GM18951 (cell line): ENCODE measurements at regions not wholly inside any gene's neighbourhood (a gene's known extent, or its start where the extent isn't known, plus 50 kb on each side); places are given as distances from the start of the nearest gene placed in this dataset.

Experiments used
- POLR2A ChIP-seq: IDR thresholded peaks from 4 replicates; pipeline ENCODE4 v1.6.1; 2011; ENCODE audit warnings: mild to moderate bottlenecking; ENCODE audit not compliant: insufficient read length, insufficient read depth; ENCODE audit errors: extremely low read depth
- in situ Hi-C: fragments of 300-500 bp; cut with MboI; formaldehyde crosslinking; loops from one replicate; pipeline ENCODE4 v1.12.0; 2022; ENCODE audit warnings: low sequenced_read_pairs, mixed read lengths, inconsistent platforms; ENCODE audit not compliant: unreplicated experiment

DNA sequence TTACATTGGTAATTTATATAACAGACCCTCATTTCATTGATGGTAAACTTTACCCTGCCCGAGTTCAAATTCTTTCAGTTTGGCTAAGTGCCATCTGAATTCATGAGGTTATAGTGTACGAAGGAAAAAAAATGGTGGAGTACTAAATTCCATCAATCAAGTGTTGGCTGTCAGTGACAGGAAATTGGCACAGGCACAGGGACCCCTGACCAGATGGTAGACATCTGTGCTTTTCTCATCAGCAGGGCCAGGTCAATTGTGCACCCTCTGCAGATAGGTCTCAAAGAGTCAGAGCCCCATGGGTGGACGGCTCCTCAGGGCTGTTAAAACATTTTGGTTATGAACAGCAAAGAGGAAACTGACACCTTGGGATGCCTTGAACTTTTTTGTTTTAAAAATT is 439.2 kb downstream of the SETBP1 start:
- in situ Hi-C loops = no loop called here
- no peak for TF ChIP-seq POLR2A

DNA sequence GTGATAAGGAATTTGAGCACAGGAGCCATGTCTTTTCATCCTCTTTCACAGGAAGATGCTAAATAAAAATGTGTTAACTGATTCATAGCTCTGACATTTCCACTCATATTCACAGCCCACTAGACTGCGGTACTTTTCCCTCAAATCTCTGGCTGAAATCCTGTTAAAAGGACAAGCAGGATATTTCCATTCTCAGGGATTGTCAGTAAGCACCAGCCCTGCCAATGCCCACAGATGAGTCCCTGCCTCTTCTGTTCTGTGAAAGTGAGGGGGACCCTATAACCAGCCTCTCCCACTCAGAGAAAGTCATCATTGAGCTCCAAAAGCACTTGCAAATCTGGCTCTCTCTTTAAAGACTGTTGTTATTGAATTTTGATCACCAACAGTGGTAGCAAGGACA is 440.5 kb downstream of the SETBP1 start:
- in situ Hi-C loops = no loop called here
- TF ChIP-seq POLR2A = no peak

DNA sequence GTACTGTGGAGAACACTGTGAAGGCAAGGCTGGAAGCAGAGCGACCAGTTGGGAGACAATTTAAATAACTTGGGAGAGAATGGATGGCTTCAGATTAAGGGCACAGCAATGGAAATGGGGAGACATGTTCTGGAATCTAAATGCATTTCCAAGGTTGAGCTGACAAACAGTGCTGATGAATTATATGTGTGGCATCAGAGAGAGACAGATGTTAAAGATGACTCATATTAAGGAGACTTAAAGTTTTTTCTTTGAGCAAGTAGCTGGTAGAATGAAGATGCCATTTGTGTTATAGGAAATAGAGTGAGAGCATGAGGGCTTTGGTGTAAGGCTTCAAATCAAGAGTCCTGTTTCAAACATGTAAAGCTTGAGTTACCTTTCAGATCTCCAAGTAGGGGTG is 441.8 kb downstream of the SETBP1 start:
- in situ Hi-C loops = no loop called here
- no peak for TF ChIP-seq POLR2A

DNA sequence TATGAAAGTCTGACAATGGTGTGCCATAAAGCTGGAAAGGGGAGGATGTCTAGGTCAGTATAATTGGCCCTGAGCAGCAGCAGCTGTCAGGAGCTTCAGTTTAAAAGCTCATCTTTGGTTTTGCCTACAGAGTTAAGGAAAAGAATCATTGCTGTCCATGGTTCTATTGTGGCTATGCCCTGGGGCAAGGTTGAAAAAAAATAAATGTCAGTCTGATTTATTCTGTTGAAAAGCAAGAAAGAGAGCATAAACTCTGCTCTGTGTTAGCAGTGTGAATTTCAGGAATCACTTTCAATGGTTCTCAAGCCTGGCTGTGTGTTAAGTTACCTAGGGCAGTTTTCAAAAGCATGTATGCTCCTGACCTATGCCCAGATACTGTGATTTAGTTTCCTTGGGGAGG is 446.7 kb downstream of the SETBP1 start:
- in situ Hi-C loops = no loop called here
- TF ChIP-seq POLR2A = no peak

DNA sequence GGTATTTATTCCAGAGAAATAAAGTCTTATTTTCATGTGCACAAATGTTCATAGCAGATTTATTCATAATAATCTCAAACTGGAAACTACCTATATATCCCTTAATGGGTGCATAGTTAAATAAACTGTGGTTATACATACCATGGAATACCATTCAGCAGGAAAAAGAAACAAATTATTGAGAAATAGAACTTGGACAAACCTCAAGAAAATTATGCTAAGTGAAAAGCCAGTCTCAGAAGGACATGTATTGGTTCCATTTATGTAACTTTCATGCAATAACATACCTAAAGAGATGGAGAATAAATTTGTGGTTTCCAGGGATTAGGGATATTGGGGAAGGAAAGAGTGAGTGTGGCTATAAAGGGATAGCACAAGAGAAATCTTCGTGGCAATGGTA is 452.6 kb downstream of the SETBP1 start:
- TF ChIP-seq POLR2A = no peak
- in situ Hi-C loops = no loop called here

DNA sequence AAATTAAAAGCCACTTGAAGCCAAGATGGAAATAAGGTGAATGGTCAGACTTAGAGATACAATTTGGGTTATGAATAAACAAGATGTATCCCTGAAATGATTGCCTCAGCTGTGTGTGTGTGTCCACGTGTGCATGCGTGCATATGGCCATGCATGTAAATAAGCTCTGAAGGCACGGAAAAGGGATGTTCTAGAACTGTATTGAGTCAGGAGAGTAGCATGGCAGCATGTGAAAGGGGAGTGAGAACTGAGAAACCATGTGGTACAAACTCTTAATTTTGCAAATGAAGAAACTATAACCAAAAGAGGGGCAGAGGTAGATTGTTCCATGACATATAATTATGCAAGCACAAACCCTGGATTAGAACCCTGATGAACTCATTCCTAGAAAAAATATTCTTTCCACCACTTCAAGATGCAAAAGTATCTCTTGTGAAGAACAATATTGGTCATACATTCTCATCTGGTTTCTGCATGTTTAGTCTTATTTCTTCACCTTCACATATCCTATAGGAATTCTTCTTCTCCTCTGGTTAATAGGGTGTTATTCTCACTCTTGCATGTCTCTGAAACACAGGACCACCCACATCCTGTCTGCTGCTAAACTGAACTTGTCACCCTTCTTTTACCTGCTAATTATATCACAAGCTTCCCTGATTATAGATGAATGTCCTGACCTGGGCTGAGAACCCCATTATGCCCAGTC is 455.8 kb downstream of the SETBP1 start:
- in situ Hi-C loops = no loop called here
- TF ChIP-seq POLR2A = no peak

DNA sequence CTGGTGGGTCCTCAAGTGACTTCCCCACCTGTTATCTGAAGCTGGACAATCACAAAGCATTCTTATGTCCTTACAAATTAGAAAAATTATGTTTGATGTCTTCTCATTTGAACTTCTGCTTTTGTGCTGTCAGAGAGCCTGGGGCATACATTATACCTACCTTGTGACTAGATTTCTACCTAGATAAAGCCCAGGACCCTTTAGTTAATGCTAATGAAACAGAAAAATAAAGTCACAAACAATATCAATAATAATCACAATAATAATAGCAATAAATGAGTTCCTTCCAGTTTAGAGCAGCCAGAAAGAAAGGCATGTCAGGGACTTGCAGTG is 456.4 kb downstream of the SETBP1 start:
- in situ Hi-C loops = no loop called here
- no peak for TF ChIP-seq POLR2A

DNA sequence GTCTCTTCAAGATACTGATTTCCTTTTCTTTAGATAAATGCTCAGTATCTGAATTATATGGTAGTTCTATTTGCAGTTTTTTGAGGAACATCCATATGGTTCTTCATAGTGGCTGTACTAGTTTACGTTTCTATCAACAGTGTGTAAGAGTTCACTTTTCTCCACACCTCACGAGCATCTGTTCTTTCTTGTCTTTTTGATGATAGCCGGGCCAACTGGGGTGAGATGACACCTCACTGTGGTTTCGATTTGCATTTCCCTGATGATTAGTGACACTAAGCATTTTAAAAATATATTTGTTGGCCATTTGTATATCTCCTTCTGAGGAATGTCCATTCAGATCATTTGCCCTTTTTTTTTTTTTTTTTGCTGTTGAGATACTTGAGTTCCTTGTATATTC is 458.8 kb downstream of the SETBP1 start:
- in situ Hi-C loops = no loop called here
- no peak for TF ChIP-seq POLR2A

DNA sequence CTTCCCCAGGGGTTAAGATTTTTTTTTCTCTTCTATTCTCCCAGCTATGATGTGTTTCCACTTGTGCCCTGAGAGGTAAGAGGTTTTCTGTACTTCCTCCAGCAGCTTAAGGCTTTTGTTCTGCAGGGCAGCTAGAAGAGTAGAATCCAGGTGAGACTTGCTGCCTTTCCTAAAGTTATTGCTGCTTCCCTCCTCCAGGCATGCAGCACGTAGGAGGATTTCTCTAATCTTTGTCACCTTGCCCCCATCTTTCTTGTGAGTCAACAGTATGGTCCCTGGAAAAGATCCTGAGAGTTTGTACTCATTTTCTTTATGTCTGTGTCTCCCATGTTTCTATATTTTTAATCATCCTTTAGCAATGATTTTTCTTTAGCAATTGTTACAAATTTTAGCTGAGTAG is 462.2 kb downstream of the SETBP1 start:
- TF ChIP-seq POLR2A = no peak
- in situ Hi-C loops = no loop called here

DNA sequence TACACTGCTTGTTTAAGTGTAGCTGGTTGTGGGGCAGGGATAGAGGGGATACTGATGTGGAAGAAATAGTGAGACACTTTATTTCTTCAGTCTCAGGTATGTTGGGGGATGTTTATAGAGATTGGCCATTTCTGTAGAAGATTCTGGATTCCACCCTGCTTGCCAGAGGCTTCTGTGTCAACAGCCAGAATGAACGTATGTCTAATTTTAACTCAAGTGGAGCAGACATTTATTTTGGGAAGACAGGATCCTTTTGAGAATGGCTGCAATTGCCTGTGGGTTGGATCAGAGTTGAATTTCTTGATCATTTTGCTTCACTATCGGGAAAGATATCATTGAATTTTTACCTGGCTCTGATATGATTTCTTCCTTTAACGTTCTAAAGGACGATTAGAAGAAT is 465.6 kb upstream of the SLC14A2 start:
- TF ChIP-seq POLR2A = no peak
- in situ Hi-C loops = no loop called here

DNA sequence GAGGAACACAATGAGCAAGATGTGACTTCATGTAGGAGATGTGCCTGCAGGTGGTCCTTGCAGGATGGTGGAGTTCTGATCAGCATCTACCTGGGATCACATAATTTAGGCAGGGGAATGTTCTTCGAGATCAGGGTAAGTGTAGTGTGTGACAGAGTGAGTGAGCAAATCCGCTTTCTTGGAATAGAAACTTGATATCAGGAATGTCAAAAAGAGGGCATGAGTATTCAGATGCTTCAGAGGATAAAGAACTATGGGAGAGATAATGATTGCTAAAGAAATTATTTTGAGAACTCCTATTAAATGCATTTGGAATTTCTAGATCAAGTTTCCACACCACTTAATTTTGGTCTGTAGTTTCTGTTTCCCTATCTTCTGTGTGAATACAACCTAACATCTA is 463.6 kb upstream of the SLC14A2 start:
- TF ChIP-seq POLR2A = no peak
- in situ Hi-C loops = no loop called here

DNA sequence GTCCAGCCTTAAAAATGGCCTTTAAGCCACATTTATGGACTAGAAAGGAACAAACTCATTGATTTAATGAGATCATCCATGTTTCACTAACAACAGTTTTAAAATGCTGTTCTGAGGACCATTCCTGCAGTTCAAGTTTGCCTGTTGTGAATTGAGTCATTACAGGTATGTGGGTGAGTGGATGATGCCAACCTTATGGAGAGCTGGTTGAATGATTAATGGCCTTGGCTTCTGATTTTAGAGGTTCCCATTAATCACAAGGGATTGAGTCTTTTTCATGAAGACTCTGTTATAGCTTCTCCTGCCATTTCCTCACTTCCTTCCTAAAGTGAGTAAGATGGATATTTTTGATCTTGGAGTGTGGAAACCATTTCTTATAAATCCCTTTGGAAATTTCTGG is 459.8 kb upstream of the SLC14A2 start:
- in situ Hi-C loops = no loop called here
- TF ChIP-seq POLR2A = no peak

DNA sequence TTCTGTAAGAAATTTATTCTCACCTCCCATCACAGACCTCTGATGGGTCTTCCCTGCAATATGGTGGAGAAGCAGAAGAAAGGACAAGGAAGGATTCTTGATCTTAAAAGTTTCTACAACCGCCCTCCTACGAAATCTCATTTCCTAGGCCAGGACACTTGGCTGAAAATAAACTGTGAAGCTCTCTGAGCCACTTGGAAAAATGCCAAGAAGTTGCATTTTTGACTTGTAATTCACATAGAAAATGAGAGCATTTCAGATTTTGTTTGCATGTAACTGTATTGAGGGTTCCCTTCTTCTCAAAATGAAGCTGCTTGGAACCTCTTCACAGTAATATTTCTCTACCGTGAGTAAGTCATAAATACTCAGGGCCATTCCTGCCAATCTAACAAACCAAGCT is 458.3 kb upstream of the SLC14A2 start:
- in situ Hi-C loops = no loop called here

DNA sequence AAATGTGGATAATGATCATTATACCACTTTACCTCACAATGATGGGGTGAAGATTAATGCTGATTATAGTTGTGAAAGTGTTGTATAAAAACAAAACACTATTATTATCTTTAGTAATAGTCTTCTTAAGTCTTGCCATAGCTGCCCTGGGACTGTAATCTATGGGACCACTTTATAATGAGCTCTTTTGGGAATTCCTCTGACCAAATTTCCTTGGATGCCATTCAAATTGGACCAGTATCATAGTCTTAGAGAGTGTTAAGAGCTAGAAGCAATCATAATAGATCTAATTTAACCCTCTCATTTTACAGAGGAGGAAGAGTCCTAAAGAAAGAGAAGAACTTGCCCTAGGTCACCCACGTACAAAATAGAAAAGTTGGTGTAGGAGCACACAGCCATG is 457.7 kb upstream of the SLC14A2 start:
- in situ Hi-C loops = no loop called here
- TF ChIP-seq POLR2A = no peak

More for the DNA sequence above, 458.3 kb upstream of the SLC14A2 start:
- no peak for TF ChIP-seq POLR2A

DNA sequence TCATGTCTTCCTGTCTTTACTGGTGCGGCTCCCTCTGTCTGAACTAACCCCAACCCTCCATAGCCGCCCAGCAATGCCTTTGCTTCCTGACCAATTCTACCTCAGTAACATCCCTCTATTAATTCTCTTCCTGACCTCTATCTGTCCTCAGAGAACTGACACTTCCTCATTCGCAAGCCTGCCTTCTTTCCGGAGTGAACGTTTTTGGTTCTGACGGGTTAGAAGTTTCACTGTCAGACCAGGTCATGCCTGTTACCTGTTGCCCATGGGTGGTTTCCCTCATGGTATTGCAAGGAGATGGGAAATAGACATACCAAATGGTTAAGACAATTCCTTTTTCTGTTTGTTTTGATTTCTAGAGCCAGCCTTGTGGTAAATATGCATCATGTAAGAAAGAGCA is 453.4 kb upstream of the SLC14A2 start:
- in situ Hi-C loops = no loop called here
- no peak for TF ChIP-seq POLR2A
